OCI-LY3 (cell line): ENCODE measurements at regions not wholly inside any gene's neighbourhood (a gene's known extent, or its start where the extent isn't known, plus 50 kb on each side); places are given as distances from the start of the nearest gene placed in this dataset.

Experiments
- CTCF ChIP-seq: fragments of 200-600, 300-600 bp; sonication (generic); IDR thresholded peaks from 2 replicates; pipeline ENCODE4 v1.5.1; 2014; ENCODE audit warnings: antibody characterized with exemption, low read length, low read depth
- EZH2phosphoT487 ChIP-seq: fragments of 200-600 bp; shearing (Covaris generic); IDR thresholded peaks from 2 replicates; pipeline ENCODE4 v1.6.1; 2018; ENCODE audit warnings: antibody characterized with exemption, mixed run types, low read depth

GRCh38 chr7:142440906-142441411 is 183.1 kb upstream of the PRSS58 start:
- TF ChIP-seq CTCF: no peak
- no peak for TF ChIP-seq EZH2phosphoT487
